Esophagus squamous epithelium (tissue), 5 donors: ENCODE measurements at regions not wholly inside any gene's neighbourhood (a gene's known extent, or its start where the extent isn't known, plus 50 kb on each side); places are given as distances from the start of the nearest gene placed in this dataset.

ENCODE experiments used
- DNase-seq: peaks from one replicate; lab custom pipeline; 2025; lab: John Stamatoyannopoulos, UW
- H3K27ac ChIP-seq, 4 donors: fragments of 200-600 bp; sonication (generic); one replicate each; pipeline ENCODE4 v1.5.1; 2016 to 2019; ENCODE audit warnings: mild to moderate bottlenecking in 1 of 4
- H3K27me3 ChIP-seq, 4 donors: fragments of 200-600 bp; sonication (generic); 1 replicate in 3 of 4; 2 replicates in 1 of 4; pipeline versions ENCODE4 v1.5.1 to v1.6.0; 2017 to 2021; ENCODE audit warnings: antibody characterized with exemption in 1 of 4
- H3K36me3 ChIP-seq, 3 donors: fragments of 200-600 bp; sonication (generic); one replicate each; pipeline ENCODE4 v1.5.1; 2016 to 2019
- H3K4me1 ChIP-seq, 3 donors: fragments of 200-600 bp; sonication (generic); one replicate each; pipeline ENCODE4 v1.5.1; 2017 to 2019
- H3K4me3 ChIP-seq, 4 donors: fragments of 200-600 bp; sonication (generic); 1 replicate in 3 of 4; 2 replicates in 1 of 4; pipeline ENCODE4 v1.5.1; 2016 to 2019; ENCODE audit warnings: mild to moderate bottlenecking in 2 of 4, moderate library complexity in 1 of 4
- H3K9me3 ChIP-seq, 3 donors: fragments of 200-600 bp; sonication (generic); one replicate each; pipeline ENCODE4 v1.5.1; 2016 to 2019
- POLR2A ChIP-seq, 4 donors: fragments of 450-650 bp; IDR thresholded peaks; one replicate each; pipeline ENCODE4 v1.6.1; 2017; ENCODE audit warnings: antibody characterized with exemption in 4 of 4, mild to moderate bottlenecking in 4 of 4, moderate library complexity in 3 of 4
- WGBS, 2 donors: methylation state at CpG; one replicate each; pipeline ENCODE4 v1.1.5; 2018; 5-methylcytosine and 5-hydroxymethylcytosine counted together
- intact Hi-C: fragments of 100-400 bp; cut with DNase I; formaldehyde crosslinking; loops from one replicate; pipeline ENCODE4 v1.15.0; 2022
- TF ChIP-seq, protein P1 (sequence below), 6 experiments: fragments of 450-650 bp in 4 of 6; fragments of 200-600 bp in 2 of 6; sonication (generic) in 2 of 6; IDR thresholded peaks; one replicate each; pipeline ENCODE4 v1.5.1; 2016 to 2019; ENCODE audit warnings: antibody characterized with exemption in 6 of 6, mild to moderate bottlenecking in 4 of 6, moderate library complexity in 4 of 6
- donor health status: DM: yes; HTN: yes; CAD: no.

DNA sequence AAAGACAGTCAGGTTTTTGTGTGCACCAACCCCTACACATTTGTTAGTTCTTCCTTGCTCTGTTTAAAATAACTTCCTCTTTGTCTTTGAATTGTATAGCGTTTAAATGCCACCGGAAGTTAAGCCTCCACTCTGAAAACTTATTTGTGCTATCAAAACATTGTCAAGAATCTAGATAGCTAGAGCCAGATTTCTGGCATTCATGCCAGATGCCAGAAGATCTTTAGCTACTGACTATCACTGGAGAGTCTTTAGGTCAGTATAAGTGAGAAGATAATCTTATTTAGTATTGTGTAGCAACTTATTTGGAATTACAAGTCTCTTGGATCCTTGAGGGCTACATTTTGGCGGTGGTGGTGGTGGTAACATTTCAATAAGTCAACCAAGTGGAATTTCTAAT lies 63.4 kb upstream of the ADAM23 start:
- 43 to 51% methylated on average over 3 of the region's 3 CpGs for WGBS, 2 donors
- intact Hi-C loops = no loop called here
- H3K9me3 ChIP-seq = peaks cover 0 to 8% (median 2%) of the 10 kb centered on the region in 3 donors
- no peak for DNase-seq
- H3K4me1 ChIP-seq = no peaks in the 10 kb centered on the region
- H3K36me3 ChIP-seq = no peaks in the 10 kb centered on the region
- H3K27me3 ChIP-seq = no peaks in the 10 kb centered on the region
- TF ChIP-seq POLR2A (IDR thresholded peaks at IDR 0.05) = no peak
- TF ChIP-seq, protein P1, sequence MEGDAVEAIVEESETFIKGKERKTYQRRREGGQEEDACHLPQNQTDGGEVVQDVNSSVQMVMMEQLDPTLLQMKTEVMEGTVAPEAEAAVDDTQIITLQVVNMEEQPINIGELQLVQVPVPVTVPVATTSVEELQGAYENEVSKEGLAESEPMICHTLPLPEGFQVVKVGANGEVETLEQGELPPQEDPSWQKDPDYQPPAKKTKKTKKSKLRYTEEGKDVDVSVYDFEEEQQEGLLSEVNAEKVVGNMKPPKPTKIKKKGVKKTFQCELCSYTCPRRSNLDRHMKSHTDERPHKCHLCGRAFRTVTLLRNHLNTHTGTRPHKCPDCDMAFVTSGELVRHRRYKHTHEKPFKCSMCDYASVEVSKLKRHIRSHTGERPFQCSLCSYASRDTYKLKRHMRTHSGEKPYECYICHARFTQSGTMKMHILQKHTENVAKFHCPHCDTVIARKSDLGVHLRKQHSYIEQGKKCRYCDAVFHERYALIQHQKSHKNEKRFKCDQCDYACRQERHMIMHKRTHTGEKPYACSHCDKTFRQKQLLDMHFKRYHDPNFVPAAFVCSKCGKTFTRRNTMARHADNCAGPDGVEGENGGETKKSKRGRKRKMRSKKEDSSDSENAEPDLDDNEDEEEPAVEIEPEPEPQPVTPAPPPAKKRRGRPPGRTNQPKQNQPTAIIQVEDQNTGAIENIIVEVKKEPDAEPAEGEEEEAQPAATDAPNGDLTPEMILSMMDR (IDR thresholded peaks at IDR 0.05) = no peak
- no peak overlapping the region for H3K27ac ChIP-seq
- no peak overlapping the region for H3K4me3 ChIP-seq

DNA sequence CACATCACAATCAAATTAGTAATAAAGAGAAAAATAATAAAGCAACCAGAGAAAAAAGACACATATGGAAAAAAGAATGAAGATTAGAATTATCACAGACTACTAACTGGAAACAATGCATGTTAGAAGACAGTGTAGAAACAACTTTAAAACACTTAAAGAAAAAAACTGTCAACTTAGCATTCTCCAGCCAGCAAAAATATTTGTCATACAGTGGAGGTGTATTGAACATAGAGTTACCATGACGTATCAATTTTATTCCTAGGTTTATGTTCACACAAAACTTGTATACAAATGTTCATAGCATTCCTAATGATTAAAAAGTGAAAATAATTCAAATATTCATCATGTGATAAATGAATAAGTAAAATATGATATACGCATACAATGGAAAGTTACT lies 61.5 kb upstream of the ADAM23 start:
- H3K27me3 ChIP-seq = no peaks in the 10 kb centered on the region
- intact Hi-C loops = no loop called here
- no peak overlapping the region for H3K27ac ChIP-seq
- H3K4me1 ChIP-seq = no peaks in the 10 kb centered on the region
- WGBS, 2 donors = 35 to 47% methylated on average over 2 of the region's 2 CpGs
- H3K9me3 ChIP-seq = peaks cover 0 to 7% (median 2%) of the 10 kb centered on the region in 3 donors
- no peaks in the 10 kb centered on the region for H3K36me3 ChIP-seq
- H3K4me3 ChIP-seq = no peak overlapping the region
- TF ChIP-seq POLR2A (IDR thresholded peaks at IDR 0.05) = no peak
- TF ChIP-seq, protein P1 (IDR thresholded peaks at IDR 0.05) = no peak
- no peak for DNase-seq

DNA sequence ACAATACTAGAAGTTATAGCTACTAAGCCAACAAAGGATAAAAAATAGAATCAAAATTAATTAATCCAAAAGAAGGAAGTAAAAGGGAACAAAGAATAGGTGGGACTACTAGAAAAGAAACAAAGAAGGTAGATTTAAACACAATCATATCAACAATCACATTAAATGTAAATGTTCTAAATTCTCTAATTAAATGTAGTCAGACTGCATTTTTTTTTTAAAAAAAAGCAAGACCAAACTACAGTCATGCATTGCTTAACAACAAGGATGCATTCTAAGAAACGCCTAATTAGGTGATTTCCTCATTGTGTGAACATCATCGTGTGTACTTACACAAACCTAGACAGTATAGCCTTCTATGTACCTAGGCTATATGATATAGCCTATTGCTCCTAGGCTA lies 59.7 kb upstream of the ADAM23 start:
- H3K9me3 ChIP-seq = peaks cover 0 to 5% (median 2%) of the 10 kb centered on the region in 3 donors
- H3K27me3 ChIP-seq = no peaks in the 10 kb centered on the region
- no peak overlapping the region for H3K4me3 ChIP-seq
- TF ChIP-seq, protein P1 (IDR thresholded peaks at IDR 0.05) = no peak
- TF ChIP-seq POLR2A (IDR thresholded peaks at IDR 0.05) = no peak
- WGBS, 2 donors = 53 to 73% methylated on average over 2 of the region's 2 CpGs
- DNase-seq = no peak
- H3K36me3 ChIP-seq = no peaks in the 10 kb centered on the region
- H3K4me1 ChIP-seq = peaks cover 0 to 10% (median 0%) of the 10 kb centered on the region in 3 donors
- no peak overlapping the region for H3K27ac ChIP-seq
- intact Hi-C loops = no loop called here

DNA sequence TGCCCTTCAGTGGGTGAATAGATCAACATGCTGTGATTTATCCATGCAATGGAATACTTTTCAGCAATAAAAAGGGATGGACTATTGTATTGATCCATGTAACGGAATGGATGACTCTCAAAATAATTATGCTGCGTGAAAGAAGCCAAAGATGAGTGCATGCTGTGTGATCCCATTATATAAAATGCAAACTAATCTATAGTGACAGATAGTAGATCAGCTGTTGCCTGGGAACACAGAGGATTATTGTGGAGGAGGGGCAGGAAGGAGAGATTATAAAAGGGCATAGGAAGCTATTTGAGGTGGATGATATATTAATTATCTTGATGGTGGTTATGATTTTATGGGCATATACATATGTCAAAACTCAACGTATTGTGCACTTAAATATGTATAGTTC lies 55.5 kb upstream of the ADAM23 start:
- DNase-seq = no peak
- Histone ChIP-seq H3K4me1 (peaks cover 0 to 22% (median 0%) of the 10 kb centered on the region in 3 donors), H3K36me3 (no peaks in the 10 kb centered on the region), H3K27ac (no peak overlapping the region), H3K27me3 (no peaks in the 10 kb centered on the region), H3K4me3 (no peak overlapping the region), H3K9me3 (peaks cover 0 to 4% (median 2%) of the 10 kb centered on the region in 3 donors)
- intact Hi-C loops = no loop called here
- 39 to 44% methylated on average over 3 of the region's 3 CpGs for WGBS, 2 donors
- TF ChIP-seq POLR2A (IDR thresholded peaks at IDR 0.05) = no peak
- TF ChIP-seq, protein P1 (IDR thresholded peaks at IDR 0.05) = no peak

DNA sequence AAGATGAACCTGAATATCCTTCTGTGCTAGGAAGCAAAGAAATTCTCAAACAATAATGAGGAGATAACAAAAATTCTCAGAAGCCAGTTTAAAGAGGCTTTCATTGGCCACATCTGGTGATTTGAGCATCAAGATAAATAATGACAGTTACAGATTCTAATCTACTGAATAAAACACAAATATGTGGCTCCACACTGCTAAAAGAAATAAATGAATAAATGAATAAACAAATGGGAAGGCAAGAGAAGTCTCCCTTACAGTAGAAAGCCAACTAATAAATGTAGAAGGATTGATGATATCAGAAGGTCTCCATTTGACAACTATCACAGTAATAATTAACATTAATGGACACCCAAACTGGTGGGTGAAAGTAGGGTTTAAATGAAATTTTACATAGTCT lies 54.6 kb upstream of the ADAM23 start:
- no peak overlapping the region for H3K4me3 ChIP-seq
- no peak for DNase-seq
- intact Hi-C loops = no loop called here

More for the DNA sequence above, 54.6 kb upstream of the ADAM23 start:
- peaks cover 0 to 4% (median 2%) of the 10 kb centered on the region in 3 donors for H3K9me3 ChIP-seq
- no peaks in the 10 kb centered on the region for H3K27me3 ChIP-seq
- no peak for TF ChIP-seq POLR2A (IDR thresholded peaks at IDR 0.05)
- TF ChIP-seq, protein P1 (IDR thresholded peaks at IDR 0.05) = no peak
- no peaks in the 10 kb centered on the region for H3K36me3 ChIP-seq
- peak overlapping the region in 1 of 4 donors; percentile 11 for H3K27ac ChIP-seq
- peaks cover 0 to 22% (median 0%) of the 10 kb centered on the region in 3 donors for H3K4me1 ChIP-seq
